NCI-H526 treated with DMSO at 0.1 percent for 48 hours (cell line): ENCODE measurements at regions not wholly inside any gene's neighbourhood (a gene's known extent, or its start where the extent isn't known, plus 50 kb on each side); places are given as distances from the start of the nearest gene placed in this dataset.
"Not testable (repeated sequence)": the region's sequence is repeated elsewhere in the genome, so short reads cannot be mapped to it uniquely, and the experiment has no call there.

Experiments
- DNase-seq: peaks from one replicate; lab custom pipeline; 2025; lab: John Stamatoyannopoulos, UW

- DNase-seq: no peak
Observed at GRCh38 chr22:48729499-48730171, 1098.0 kb downstream of the BRD1 start.

- no peak for DNase-seq
Observed at GRCh38 chr22:48727454-48728058, 1100.1 kb downstream of the BRD1 start.

DNA sequence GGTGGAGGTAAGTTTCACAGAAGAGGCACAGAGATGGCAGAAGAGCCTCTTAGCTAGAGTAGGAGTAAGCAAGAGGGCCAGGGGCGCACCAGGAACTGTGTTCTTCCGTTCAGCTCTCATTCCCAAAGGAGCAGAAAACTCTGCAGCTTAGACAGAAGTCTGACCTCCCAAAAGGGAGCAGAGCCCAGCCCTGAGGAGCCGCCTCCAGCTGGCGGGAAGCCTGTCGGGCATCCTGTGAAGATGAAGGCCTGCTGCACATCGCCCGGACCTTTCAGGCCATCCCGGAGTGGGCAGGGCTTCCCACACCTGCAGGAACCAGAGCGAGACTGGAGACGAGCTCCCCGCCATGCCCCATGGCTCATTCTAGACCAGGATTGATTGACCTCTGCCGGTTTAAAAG, 1102.8 kb downstream of the BRD1 start:
- no peak for DNase-seq

DNA sequence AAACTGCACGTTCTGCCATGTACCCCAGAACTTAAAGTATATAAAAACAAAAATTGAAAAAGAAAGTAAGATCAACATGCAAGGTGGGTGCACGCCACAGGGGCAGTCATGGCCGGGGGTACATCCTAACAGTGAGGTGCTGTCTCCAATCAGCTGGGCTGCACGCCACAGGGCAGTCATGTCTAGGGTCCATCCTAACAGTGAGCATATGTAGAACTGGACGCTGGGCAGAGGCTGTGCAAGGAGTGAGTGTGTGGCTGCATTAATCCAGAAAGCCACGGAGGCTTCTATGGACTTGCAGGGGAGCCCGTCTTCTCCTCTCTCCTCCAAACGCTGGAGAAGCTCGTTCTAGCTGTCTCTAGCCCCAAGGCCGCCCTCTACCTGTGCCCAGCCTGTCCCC, 1105.0 kb downstream of the BRD1 start:
- DNase-seq: no peak

- no peak for DNase-seq
Observed at GRCh38 chr22:48721395-48721669, 1106.3 kb downstream of the BRD1 start.

DNA sequence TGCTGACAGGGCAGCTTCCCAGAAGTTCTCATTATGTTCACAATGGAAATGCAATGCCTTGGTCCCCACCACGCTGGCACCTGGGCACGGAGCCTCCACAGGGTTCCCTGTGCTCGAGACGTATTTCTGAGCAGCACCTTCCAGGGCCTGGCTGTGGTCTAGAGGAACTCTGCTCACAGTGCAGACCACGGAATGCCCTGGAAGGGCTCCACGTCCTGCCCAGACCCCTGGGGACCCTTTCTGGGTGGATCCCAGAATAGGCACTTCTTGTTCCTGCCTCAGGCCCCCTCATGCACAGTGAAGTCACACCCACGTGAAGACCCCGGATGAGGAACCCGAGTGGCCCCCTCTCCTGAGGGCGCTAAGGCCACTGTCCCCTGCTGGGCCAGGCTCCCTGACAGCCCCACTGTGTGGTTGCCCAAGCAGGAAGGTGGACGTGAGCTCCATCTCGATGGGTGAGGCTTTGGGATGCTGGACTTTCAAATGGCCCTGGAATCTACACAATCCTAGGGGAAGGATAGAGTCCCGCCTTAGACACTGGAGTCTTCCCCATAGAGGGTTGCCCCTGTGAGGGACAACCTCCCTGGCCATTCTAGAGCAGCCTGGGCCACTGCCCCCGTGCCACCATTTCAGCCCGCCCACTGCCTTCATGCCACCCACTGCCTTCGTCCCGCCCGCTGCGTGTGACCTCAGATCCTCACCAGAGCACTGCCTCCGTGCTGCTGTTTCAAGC, 1106.8 kb downstream of the BRD1 start:
- DNase-seq: no peak

DNA sequence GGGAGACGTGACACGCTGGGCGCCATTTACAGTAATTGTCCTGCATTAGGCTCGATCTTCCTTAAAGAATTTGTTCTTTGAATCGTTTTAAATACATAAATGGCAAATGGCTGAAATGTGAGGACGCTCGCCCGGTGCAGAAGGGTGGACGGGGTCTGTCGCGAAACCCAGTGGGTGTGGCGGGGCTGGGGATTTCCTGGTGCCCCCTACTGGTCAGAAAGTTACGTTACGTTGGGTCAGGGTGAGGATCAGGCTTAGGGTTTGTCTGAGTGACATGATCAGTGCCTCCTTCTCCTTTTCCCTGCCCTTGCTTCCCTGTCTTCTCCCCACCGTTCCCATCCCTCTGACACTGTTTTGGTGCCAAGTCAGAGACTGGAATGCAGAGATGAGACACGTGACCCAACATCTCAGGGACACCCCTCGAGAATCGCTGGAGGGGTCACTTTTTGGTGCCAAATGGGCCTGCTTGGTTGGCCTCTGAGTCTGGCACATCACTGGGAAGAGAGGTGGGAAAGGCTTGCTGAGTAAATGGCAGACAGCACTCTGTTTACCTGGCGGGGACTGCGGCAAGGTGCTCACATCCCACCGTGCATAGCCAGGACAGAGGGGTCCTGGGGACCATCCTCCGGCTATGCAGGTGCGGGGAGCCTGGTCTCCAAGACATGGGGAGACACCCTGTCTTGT, 1107.6 kb downstream of the BRD1 start:
- DNase-seq: no peak

GRCh38 chr22:48718818-48719500, 1108.7 kb downstream of the BRD1 start:
- no peak for DNase-seq

DNA sequence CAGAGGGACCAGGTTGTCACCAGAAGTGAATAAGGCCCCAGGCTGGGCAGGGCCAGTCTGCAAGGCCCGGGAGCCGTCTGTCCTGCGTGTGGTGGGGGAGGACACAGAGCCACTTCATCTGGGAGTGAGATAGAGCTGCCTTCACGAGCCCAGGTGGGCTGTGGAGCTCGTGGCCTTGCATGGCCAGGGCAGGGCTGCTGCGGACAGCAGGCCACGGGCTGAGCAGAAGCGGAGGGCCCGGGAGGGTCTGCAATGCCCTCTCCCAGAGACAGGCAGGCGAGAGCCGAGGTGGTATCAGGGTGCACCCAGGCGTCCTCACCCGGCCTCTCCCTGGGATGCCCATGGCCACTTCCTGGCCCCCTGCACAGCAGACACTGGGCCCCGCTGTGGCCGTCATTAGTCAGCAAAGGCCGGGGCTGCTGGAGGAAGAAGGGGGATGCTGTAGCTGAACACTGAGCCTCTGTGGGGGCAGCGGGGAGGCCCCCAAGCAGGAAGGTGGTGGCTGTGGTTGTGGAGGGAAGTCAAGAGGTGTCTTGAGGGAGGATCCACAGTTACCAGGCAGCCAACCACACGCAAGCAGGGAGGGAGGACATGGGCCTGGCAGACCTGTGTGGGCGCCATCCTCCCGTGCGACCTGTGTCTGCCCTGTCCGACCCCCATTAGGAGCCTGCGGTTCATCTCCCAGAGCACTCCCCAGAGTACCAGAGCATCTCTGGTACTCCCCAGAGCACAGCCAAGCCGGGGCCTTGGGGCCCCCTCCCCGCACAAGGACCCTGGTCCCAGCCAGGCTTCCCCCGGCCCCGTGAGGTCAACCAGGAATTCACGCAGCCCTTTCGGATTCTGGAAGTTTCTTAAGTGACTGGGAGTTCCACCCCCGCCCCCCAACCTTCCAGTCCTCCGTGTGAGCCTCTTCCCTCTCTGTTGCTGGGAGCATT, 1109.5 kb downstream of the BRD1 start:
- no peak for DNase-seq

- no peak for DNase-seq
Observed at GRCh38 chr22:48717076-48717810, 1110.4 kb downstream of the BRD1 start.

DNA sequence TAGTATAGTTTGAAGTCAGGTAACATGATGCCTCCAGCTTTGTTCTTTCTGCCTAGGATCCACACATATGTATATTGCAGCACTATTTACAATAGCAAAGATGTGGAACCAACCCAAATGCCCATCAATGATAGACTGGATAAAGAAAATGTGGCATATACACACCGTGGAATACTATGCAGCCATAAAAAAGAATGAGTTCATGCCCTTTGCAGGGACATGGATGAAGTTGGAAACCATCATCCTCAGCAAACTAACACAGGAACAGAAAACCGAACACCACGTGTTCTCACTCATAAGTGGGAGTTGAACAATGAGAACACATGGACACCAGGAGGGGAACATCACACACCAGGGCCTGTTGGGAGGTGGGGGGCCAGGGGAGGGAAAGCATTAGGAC, 1111.5 kb downstream of the BRD1 start:
- not testable (repeated sequence) for DNase-seq

GRCh38 chr22:48715511-48715910, 1112.2 kb downstream of the BRD1 start:
- DNase-seq: no peak

GRCh38 chr22:48714231-48714630, 1113.4 kb downstream of the BRD1 start:
- no peak for DNase-seq

GRCh38 chr22:48713272-48714205, 1114.1 kb downstream of the BRD1 start:
- DNase-seq: no peak

DNA sequence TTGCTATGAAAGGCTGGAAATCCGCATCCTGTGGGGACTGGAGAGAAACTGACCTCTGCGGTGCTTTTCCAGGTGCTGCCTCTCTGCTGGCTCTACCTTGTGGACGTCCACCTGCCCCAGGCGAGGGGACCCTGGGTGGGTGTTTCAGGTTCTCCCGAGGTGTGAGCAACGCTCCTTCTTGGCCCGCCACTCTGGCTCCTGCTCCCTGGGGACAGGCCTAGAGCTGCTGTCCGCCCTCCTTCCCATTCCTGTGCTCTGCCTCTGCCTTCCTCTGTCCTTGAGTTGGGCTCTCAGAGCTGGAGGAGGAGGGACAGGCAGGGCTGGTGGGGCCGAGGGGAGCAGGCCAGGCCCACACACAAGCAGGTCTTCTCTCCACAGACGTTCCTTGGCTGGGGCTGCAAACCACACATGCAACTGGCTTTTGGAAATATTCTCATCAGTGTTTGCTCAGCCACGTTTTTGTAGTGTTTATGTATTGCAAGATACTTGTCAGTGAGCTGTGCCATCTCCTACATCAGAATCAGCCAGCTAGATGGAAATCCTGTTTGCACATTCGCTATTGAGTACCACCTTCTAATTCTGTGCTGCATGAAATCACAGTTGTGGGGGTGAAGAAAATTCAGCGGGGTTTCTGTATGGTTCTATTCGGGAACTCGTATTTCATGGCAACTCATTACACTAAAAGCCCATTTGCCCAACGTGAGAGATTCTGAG, 1115.0 kb downstream of the BRD1 start:
- no peak for DNase-seq

DNA sequence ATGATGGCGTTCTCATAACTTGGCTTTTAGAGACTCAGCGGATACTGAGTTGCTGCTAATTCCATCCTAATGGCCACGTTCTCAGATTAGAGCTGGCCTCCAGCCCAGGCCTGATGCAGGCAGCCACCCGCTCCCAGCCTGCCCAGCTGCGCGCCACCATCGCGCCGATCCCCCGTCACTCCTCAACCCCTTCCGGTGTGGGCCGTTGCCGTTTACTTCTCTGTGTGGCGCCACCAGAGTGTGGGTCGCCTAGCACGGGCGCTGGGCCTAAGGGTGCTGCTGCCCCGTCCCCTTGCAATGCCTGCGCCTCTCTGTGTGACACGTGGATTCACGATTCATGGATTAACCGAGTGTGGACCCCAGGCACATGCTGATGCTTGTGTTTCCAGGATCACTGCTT, 1116.0 kb downstream of the BRD1 start:
- DNase-seq: no peak

GRCh38 chr22:48711031-48711431, 1116.6 kb downstream of the BRD1 start:
- DNase-seq: no peak

- DNase-seq: no peak
Observed at GRCh38 chr22:48710410-48710809, 1117.3 kb downstream of the BRD1 start.

DNA sequence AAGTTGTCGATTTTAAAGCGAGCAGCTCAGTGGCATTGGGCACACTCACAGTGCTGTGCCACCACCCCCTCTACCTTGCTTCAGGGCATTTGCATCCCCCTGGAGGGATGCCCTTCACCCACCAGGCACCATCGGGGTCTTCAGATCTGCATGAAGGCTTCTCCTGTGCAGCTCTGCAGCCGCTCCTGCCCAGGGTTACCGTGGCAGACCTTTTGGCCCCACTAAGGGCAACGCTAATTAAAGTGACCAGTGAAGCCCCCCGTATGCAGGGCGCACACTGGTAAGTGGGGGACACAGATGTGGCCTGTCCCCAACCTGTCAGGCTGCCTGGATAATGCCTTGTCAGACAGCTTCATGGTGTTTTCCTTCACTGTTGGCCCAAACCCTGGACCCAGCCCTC, 1117.7 kb downstream of the BRD1 start:
- DNase-seq: no peak
